A549 (cell line): ENCODE measurements at regions not wholly inside any gene's neighbourhood (a gene's known extent, or its start where the extent isn't known, plus 50 kb on each side); places are given as distances from the start of the nearest gene placed in this dataset.
"Not testable (repeated sequence)": the region's sequence is repeated elsewhere in the genome, so short reads cannot be mapped to it uniquely, and the experiment has no call there.

Source experiments
- ATAC-seq, 2 experiments: fragments of 200-7000 bp in 1 of 2; fragments of >200 bp in 1 of 2; cut with Nextera tagmentation in 1 of 2; cut with Tn5 transposase in 1 of 2; 3 replicates each; pipeline versions ENCODE4 v1.8.0 to v1.9.1; 2018 to 2020; ENCODE audit warnings: mild to moderate bottlenecking in 1 of 2, moderate library complexity in 1 of 2
- CTCF ChIA-PET: fragments of 300-600 bp; sonication (Branson Sonifier 250); formaldehyde crosslinking; extraction: SDS; loops from one replicate; lab custom pipeline; 2021; ENCODE audit warnings: antibody characterized with exemption, inconsistent platforms; lab: Yijun Ruan, JAX
- POLR2A ChIA-PET: fragments of 350-600 bp; formaldehyde crosslinking; extraction: SDS; loops from one replicate; lab custom pipeline; 2021; ENCODE audit warnings: antibody characterized with exemption, inconsistent platforms; lab: Yijun Ruan, JAX
- DNase-seq, 2 experiments: peaks; one replicate each; pipeline versions ENCODE4 v3.0.0 to v3.0.0-alpha.2; 2011 to 2016; ENCODE audit warnings: low read depth in 1 of 2, low spot score in 1 of 2
- FAIRE-seq: peaks from 2 replicates; lab custom pipeline; 2011; peaks lifted over from hg19 to GRCh38; lab: Jason Lieb, UNC
- H3K27ac ChIP-seq, 2 experiments: fragments of >200 bp; sonication (Bioruptor Twin); formaldehyde crosslinking; 3 replicates each; pipeline ENCODE4 v1.5.1; 2016 to 2017
- H3K4me1 ChIP-seq: fragments of >200 bp; sonication (Bioruptor Twin); formaldehyde crosslinking; 3 replicates; pipeline ENCODE4 v1.6.1; 2016
- H3K4me2 ChIP-seq: fragments of >200 bp; sonication (Bioruptor Twin); formaldehyde crosslinking; 3 replicates; pipeline ENCODE4 v1.6.1; 2016
- H3K4me3 ChIP-seq: fragments of >200 bp; sonication (Bioruptor Twin); formaldehyde crosslinking; 3 replicates; pipeline ENCODE4 v1.5.1; 2016
- H3K9me3 ChIP-seq: fragments of >200 bp; sonication (Bioruptor Twin); formaldehyde crosslinking; 3 replicates; pipeline ENCODE4 v1.6.1; 2016
- BCL3 ChIP-seq: fragments of >200 bp; sonication (Bioruptor Twin); formaldehyde crosslinking; IDR thresholded peaks from 3 replicates; pipeline ENCODE4 v1.6.1; 2016
- CBX2 ChIP-seq: fragments of 200-600 bp; sonication (generic); IDR thresholded peaks from 2 replicates; pipeline ENCODE4 v1.6.1; 2016; ENCODE audit warnings: low read depth, mild to moderate bottlenecking, borderline replicate concordance
- EHF ChIP-seq: fragments of 250-450 bp; sonication (Bioruptor Pico); IDR thresholded peaks from 2 replicates; pipeline ENCODE4 v1.5.0; 2020; ENCODE audit warnings: mild to moderate bottlenecking
- EP300 ChIP-seq, 2 experiments: fragments of >200 bp; sonication (Bioruptor Twin); formaldehyde crosslinking; IDR thresholded peaks; 2 replicates in 1 of 2; 3 replicates in 1 of 2; pipeline ENCODE4 v1.6.1; 2016 to 2017
- FOSB ChIP-seq: fragments of 250-450 bp; sonication (Bioruptor Pico); IDR thresholded peaks from 2 replicates; pipeline ENCODE4 v1.5.0; 2020; ENCODE audit warnings: mild to moderate bottlenecking, moderate library complexity
- HDAC2 ChIP-seq: fragments of 200-600 bp; sonication (generic); IDR thresholded peaks from 2 replicates; pipeline ENCODE4 v1.6.1; 2016
- HOXA7 ChIP-seq: fragments of 250-450 bp; sonication (Bioruptor Pico); IDR thresholded peaks from 2 replicates; pipeline ENCODE4 v1.5.0; 2020; ENCODE audit warnings: mild to moderate bottlenecking, moderate library complexity
- HOXB13 ChIP-seq: fragments of 250-450 bp; sonication (Bioruptor Pico); IDR thresholded peaks from 2 replicates; pipeline ENCODE4 v1.5.0; 2020; ENCODE audit warnings: low read depth, mild to moderate bottlenecking, moderate library complexity
- JUN ChIP-seq, 2 experiments: fragments of >200 bp; sonication (Bioruptor Twin); formaldehyde crosslinking; IDR thresholded peaks; 2 replicates in 1 of 2; 3 replicates in 1 of 2; pipeline ENCODE4 v1.6.1; 2016 to 2017
- JUNB ChIP-seq: fragments of >200 bp; sonication (Bioruptor Twin); formaldehyde crosslinking; IDR thresholded peaks from 2 replicates; pipeline ENCODE4 v1.6.1; 2016
- KDM5A ChIP-seq: fragments of 200-600 bp; sonication (generic); IDR thresholded peaks from 2 replicates; pipeline ENCODE4 v1.6.1; 2016; ENCODE audit warnings: antibody characterized with exemption, mild to moderate bottlenecking
- MAFK ChIP-seq: fragments of 450-650 bp; IDR thresholded peaks from 2 replicates; pipeline ENCODE4 v1.6.1; 2014; ENCODE audit not compliant: partially characterized antibody
- PBX3 ChIP-seq: IDR thresholded peaks from 2 replicates; pipeline ENCODE4 v1.6.1; 2012
- POLR2AphosphoS2 ChIP-seq: conservative IDR thresholded peaks from 2 replicates; pipeline ENCODE4 v1.6.1; 2012; ENCODE audit warnings: low read length, improper control_type of control experiment, inconsistent platforms
- RARB ChIP-seq: fragments of 250-450 bp; sonication (Bioruptor Pico); IDR thresholded peaks from 2 replicates; pipeline ENCODE4 v1.8.0; 2021; ENCODE audit warnings: mild to moderate bottlenecking, moderate library complexity
- REST ChIP-seq: fragments of 200-600 bp; sonication (generic); IDR thresholded peaks from 2 replicates; pipeline ENCODE4 v1.6.1; 2016; ENCODE audit warnings: antibody characterized with exemption, mild to moderate bottlenecking, moderate library complexity
- TP53 ChIP-seq: fragments of 250-450 bp; sonication (Bioruptor Pico); IDR thresholded peaks from 2 replicates; pipeline ENCODE4 v1.5.0; 2021; ENCODE audit warnings: mild to moderate bottlenecking, moderate library complexity
- WGBS: methylation state at CpG from one replicate; pipeline ENCODE4 v1.1.6; 2017; ENCODE audit errors: missing lambda C conversion rate; 5-methylcytosine and 5-hydroxymethylcytosine counted together
- TF ChIP-seq, protein P1 (sequence below): fragments of >200 bp; sonication (Bioruptor Twin); formaldehyde crosslinking; IDR thresholded peaks from 2 replicates; pipeline ENCODE4 v1.6.1; 2016
- TF ChIP-seq, protein P2 (sequence below): IDR thresholded peaks from 2 replicates; pipeline ENCODE4 v1.6.1; 2012; ENCODE audit warnings: low read depth, borderline replicate concordance
- TF ChIP-seq, protein P3 (sequence below): fragments of 250-450 bp; sonication (Bioruptor Pico); IDR thresholded peaks from 2 replicates; pipeline ENCODE4 v1.5.0; 2021; ENCODE audit warnings: mild to moderate bottlenecking, moderate library complexity, borderline replicate concordance

- 56% methylated on average over 7 of the region's 7 CpGs for WGBS
- no peak overlapping the region for H3K4me3 ChIP-seq
- CTCF ChIA-PET: no interaction called here
- H3K4me1 ChIP-seq: no peaks in the 10 kb centered on the region
- H3K27ac ChIP-seq: no peak overlapping the region
- DNase-seq (no peak), ATAC-seq (no peak), FAIRE-seq (no peak)
- POLR2A ChIA-PET: no interaction called here
- H3K4me2 ChIP-seq: no peak overlapping the region
- TF ChIP-seq, protein P1, sequence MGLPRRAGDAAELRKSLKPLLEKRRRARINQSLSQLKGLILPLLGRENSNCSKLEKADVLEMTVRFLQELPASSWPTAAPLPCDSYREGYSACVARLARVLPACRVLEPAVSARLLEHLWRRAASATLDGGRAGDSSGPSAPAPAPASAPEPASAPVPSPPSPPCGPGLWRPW: no peak
- TF ChIP-seq MAFK: peak; percentile 55
- no peaks in the 10 kb centered on the region for H3K9me3 ChIP-seq
These were observed 636.4 kb downstream of the SLC16A7 start for GRCh38 chr12:60231976-60232907.

GRCh38 chr12:60234611-60235195 is 638.9 kb downstream of the SLC16A7 start:
- H3K4me1 ChIP-seq, CTCF ChIA-PET, H3K9me3 ChIP-seq, DNase-seq, POLR2A ChIA-PET, FAIRE-seq, ATAC-seq, H3K4me3 ChIP-seq, H3K27ac ChIP-seq: not testable (repeated sequence)
- peak overlapping the region; percentile 33; the same call in 1 of the 3 replicates for H3K4me2 ChIP-seq
- WGBS: 60% methylated on average over 9 of the region's 10 CpGs

- ChIA-PET CTCF (no interaction called here), POLR2A (no interaction called here)
- no peak for DNase-seq
- Histone ChIP-seq H3K4me1 (no peaks in the 10 kb centered on the region), H3K4me3 (no peak overlapping the region), H3K4me2 (peak overlapping the region; percentile 33; the same call in 1 of the 3 replicates), H3K9me3 (no peaks in the 10 kb centered on the region), H3K27ac (peak overlapping the region in 1 of 2 experiments; percentile 24; a peak in 1 of 6 replicates)
- WGBS: 71% methylated on average over 6 of the region's 6 CpGs
- no peak for TF ChIP-seq KDM5A
- no peak for TF ChIP-seq EHF (CRISPR knock-in tag)
- TF ChIP-seq POLR2AphosphoS2: no peak
- no peak for TF ChIP-seq HOXB13 (CRISPR knock-in tag)
- no peak for TF ChIP-seq FOSB (CRISPR knock-in tag)
- no peak for TF ChIP-seq RARB (CRISPR knock-in tag)
- no peak for TF ChIP-seq CBX2
- no peak for TF ChIP-seq JUNB
- TF ChIP-seq JUN (IDR thresholded peaks at IDR 0.05): no peak
- no peak for TF ChIP-seq PBX3
- TF ChIP-seq HOXA7: no peak
- no peak for TF ChIP-seq BCL3
- no peak for TF ChIP-seq REST
- no peak for TF ChIP-seq EP300 (IDR thresholded peaks at IDR 0.05)
- TF ChIP-seq, protein P2, sequence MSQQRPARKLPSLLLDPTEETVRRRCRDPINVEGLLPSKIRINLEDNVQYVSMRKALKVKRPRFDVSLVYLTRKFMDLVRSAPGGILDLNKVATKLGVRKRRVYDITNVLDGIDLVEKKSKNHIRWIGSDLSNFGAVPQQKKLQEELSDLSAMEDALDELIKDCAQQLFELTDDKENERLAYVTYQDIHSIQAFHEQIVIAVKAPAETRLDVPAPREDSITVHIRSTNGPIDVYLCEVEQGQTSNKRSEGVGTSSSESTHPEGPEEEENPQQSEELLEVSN: no peak
- no peak for TF ChIP-seq TP53 (CRISPR knock-in tag)
- TF ChIP-seq, protein P3, sequence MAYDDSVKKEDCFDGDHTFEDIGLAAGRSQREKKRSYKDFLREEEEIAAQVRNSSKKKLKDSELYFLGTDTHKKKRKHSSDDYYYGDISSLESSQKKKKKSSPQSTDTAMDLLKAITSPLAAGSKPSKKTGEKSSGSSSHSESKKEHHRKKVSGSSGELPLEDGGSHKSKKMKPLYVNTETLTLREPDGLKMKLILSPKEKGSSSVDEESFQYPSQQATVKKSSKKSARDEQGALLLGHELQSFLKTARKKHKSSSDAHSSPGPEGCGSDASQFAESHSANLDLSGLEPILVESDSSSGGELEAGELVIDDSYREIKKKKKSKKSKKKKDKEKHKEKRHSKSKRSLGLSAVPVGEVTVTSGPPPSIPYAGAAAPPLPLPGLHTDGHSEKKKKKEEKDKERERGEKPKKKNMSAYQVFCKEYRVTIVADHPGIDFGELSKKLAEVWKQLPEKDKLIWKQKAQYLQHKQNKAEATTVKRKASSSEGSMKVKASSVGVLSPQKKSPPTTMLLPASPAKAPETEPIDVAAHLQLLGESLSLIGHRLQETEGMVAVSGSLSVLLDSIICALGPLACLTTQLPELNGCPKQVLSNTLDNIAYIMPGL (CRISPR knock-in tag): no peak
- TF ChIP-seq HDAC2: no peak
- ATAC-seq: no peak
- FAIRE-seq: no peak
These were observed 639.4 kb downstream of the SLC16A7 start for GRCh38 chr12:60235261-60235660.

GRCh38 chr12:60236416-60236815 is 640.6 kb downstream of the SLC16A7 start:
- H3K4me1 ChIP-seq, H3K4me2 ChIP-seq, H3K4me3 ChIP-seq, DNase-seq, POLR2A ChIA-PET, ATAC-seq, CTCF ChIA-PET, FAIRE-seq, H3K27ac ChIP-seq, H3K9me3 ChIP-seq: not testable (repeated sequence)
